Activated CD4-positive, alpha-beta T cell treated with anti-CD3 and anti-CD28 coated beads for 24 hours (primary cell): ENCODE measurements at regions not wholly inside any gene's neighbourhood (a gene's known extent, or its start where the extent isn't known, plus 50 kb on each side); places are given as distances from the start of the nearest gene placed in this dataset.

Source experiments
- DNase-seq, 2 donors: peaks; one replicate each; pipeline ENCODE4 v3.0.0-alpha.2; 2020; ENCODE audit warnings: low read depth in 2 of 2

DNA sequence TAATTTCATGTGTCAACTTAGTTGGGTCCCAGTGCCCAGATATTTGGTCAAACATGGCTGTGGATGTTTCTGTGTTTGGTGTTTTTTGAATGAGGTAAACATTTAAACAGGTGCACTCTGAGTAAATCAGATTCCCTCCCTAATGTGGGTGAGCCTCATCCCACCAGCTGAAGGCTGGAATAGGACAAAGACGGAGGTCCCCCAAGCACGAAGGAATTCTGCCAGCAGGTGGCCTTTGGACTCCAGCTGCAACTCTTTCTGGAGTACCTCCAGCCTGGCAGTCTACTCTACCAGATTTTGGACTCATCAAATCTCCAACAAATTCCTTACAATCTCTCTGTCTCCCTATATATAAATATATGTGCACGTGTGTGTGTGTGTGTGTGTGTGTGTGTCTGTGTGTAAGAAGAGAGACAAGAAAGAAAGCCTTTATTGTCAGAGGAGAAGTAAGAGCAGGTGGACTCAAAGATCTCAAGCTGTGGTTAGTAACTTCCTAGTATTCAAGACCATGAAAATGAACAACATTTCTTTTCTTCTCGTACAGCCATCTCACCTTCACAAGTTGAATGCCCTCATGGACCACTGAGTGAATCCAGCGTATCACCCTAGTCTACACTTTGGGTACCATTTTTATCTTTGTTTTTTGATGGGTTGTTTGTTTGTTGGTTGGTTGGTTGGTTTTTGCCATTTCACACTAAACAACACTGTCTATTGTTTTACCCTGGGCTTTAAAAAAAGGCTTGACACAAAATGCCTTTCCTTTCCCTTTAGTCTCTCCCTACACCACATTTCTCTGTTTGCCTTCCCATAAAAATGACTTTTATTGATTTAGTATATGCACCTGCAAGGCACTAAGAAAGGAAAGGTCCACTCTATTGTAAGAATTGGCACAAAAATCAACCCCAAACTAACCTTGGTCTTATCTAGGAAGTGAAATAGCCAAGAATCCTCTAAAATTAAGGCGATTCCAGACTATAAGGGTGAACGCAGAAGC lies 118.7 kb downstream of the TENT4A start:
- no peak for DNase-seq

DNA sequence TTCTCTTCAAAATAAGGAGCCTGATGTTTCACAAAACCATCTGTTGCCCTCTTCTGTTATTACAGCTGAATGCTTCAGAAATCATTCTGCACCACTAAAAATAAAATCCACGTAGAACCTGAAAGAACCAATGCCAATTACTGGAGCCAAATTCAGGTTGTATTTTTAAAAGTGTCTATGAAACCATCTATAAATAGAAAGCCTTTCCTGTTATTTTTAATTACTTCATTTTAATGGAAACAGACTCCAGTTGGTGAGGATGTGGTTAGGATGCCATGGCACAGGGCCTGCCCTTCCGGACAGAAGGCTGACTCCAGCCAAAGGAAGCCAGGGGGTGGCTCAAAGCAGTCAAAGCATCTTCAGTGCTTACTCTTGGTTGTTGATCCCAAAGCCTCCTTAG lies 119.8 kb downstream of the TENT4A start:
- no peak for DNase-seq

DNA sequence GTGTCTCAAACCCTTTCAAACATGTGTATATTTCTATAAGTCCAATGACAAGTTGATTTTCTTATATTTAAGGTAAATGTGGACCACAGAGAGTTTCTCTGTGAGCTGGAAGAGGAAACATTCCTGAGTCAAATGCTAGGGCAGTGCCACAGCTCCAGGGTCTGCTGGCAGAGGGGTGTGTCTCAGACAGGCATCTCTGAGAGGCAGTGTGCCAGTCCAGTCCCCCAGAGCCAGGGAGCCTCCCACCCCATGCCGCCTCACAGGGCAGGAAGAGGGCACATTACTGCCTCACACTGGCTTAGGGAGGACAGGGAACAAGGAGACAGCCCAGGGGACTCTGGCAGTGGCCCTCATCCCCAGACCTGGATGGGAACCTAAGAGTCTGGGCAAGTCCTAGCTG lies 120.2 kb downstream of the TENT4A start:
- DNase-seq = no peak

DNA sequence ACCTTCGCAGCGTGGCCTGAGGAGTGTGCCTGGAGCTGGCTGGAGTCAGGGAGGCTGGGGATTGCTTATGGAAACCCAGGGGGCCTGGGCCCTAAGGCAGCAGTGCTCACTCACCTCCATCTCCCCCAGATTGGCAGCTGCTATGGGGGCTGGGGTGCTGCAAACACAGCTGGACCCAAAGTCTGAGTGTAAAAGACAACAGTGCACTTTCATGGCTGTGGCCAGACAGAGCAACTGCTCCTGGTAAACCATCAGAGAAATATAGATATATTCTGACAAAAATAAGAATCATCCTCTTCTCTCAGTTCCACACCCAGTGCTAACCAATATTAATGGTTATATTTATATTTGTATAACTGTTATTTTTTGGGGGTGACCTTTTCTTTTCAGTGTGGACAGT lies 123.9 kb downstream of the TENT4A start:
- no peak for DNase-seq

DNA sequence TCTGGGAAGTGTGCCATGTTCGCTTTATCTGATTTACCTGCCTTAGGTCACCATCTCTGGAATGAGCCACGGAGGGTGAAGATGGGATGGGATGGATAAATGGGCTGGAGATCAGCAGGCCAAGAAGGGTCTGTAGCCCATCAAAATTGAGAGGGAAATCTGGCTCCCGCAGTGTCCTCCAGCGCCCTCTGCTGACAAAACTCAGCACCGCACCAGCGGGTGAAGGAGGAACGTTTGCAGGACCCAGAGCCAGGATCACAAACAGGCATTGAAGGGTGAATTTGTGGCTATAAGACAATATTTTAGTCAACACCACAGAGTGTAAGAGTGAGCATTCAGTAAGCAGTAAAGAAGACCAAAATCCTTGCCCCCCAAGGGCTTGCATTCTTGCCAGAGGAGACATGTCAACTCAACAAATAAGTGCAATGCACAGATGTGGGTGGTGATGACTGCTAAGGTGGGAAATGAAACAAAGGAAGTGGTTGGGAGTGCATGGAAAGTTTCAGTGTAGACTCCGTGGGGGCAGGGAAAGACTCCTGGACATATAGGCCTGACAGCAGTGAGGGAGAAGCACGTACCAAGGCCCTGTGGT lies 124.4 kb downstream of the TENT4A start:
- no peak for DNase-seq

DNA sequence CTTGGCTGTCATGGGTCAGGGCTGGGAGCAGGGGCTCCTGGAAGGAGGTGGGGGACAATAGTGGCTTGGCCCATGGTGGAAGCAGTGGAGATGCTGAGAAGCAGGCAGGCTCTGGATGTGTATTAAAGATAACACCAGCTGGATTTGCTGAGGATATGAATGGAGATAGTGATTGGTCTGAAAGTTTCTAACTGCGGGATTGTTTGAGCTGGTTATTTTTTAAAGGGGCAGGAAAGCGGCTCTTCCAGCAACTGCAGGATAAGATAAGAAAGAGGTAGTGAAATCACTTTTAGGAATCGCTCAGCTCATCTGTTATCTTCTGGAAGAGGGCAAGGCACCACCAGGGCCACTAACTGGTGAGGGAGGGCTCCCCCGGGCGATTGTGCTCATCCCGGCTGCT lies 125.5 kb downstream of the TENT4A start:
- no peak for DNase-seq

DNA sequence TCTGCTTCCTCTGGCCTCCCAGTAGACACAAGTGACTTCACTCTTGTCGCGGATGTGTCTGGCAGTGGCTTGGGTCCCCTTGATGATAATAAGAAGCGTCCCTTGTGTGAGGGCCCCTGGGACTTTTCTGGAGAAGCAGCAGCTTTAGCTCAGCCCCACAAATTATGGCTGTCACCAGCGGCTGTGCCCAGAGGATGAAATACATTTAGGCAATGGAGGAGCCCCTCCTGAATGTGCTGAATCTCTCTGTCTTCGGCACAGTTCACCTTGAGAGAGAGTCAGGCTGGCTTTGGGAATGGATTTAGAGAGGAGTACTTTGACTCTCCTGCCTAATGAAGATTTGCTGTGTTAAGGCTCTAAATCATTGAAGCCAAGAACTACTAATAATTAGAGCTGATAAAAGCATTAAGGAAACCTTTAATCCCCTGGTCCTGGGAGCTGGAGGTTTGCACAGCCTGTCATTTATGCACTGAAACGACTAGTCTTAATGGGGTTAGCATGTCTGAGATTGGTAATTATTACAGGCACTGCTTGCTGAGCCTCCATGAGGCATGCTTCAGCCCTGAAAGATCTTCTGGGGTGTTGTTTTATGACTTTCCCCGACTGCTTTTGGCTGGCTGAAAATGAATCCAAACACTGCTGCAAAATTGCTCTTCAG lies 127.0 kb downstream of the TENT4A start:
- DNase-seq = no peak

DNA sequence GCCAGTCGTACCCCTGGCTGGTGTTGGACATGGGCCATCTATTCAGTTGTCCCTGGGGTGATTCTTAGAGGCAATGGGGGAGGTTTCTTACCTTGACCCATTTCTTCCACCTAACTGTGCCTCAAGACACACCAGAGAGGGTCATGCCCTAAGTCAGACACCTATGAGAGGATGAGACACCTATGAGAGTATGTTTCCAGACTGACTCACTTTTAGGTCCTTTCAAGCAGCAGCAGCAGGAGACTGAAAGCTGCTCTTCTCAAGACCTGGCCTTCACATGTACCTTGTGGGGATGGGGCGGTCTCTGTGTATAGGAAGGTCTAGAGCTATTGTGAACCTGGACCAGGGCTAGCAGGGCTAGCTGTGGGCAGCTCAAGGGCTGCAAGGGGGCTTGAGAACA lies 130.1 kb downstream of the TENT4A start:
- no peak for DNase-seq

DNA sequence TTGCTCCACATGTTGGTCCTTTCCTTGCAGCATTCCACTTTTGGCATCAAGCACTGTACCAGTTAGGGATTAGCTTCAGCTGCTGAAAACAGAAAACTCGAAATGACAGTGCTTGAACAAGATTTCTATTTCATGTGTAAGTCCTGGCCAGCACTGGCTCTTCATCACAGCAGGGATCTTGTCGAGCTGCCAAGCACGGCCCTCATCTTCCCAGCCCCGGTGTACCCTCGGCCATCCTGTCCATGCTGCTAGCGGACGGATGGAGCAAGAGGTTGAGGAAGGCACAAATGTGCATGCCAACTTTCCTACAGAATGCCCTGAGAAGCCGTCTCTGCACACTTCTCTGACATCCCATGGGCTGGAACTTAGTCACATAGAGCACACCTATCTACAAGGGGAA lies 130.6 kb downstream of the TENT4A start:
- DNase-seq = no peak

DNA sequence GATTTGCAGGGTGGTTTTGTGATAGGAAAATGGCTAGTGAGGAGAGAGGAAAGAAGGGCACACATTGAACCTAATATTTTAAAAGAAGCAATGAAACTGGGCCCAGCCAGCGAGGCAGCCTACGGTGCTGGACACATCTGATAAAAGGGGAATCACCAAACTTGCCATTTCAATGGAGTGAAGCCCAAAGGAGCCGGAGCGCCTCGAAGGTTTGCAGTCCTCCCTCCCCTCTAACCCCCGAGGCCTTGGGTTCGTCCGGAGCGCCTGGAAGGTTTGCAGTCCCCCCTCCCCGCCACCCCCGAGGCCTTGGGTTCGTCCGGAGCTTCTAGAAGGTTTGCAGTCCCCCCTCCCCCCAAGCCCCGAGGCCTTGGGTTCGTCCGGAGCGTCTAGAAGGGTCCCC lies 132.6 kb downstream of the TENT4A start:
- no peak for DNase-seq

DNA sequence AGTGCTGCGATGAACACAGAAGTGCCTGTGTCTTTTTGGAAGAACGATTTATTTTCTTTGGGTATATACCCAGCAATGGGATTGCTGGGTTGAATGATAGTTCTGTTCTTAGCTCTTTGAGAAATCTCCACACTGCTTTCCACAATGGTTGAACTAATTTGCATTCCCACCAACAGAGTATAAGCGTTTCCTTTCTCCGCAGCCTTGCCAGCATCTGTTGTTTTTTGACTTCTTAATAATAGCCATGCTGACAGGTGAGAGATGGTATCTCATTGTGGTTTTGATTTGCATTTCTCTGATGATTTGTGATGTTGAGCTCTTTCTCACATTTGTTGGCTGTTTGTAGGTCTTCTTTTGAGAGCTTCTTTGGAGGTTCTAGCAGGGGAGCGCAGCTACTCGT lies 134.6 kb downstream of the TENT4A start:
- no peak for DNase-seq

DNA sequence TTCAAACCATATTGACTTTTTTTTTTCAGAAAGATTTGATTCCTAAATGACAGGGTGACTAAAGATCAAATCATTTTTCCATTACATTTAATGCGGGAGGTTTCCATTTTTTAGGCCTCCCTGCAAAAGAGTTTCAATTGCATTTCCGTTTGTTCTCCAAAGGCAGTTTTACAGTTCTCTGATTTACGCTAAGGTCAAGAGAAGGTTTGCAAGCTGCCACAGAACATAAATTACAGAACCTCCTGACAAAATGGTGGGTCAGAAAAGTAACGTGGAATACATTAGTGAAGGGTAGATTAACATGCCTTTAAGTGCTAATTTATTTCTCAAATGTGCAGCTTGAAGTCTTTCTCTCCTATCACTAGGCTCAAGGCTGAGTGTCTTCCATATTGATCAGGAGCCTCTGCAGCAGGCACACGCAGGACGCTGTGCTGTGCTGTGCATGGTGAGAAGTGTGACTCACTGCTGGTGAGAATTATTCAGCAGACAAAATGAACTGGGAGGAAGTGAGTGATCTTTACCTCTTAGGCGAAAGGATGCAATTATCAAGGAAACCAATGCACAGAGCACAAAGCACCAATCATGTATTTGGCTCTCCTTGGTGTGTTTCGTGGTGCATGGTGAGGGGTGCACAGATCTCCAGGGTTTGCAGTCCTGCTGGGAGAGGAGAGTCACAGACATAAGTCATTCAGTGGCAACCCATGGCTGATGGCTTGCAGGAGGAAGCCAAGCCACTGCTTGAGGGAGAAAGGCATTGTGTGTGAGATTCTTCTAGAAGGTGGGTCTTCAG lies 136.3 kb downstream of the TENT4A start:
- no peak for DNase-seq

DNA sequence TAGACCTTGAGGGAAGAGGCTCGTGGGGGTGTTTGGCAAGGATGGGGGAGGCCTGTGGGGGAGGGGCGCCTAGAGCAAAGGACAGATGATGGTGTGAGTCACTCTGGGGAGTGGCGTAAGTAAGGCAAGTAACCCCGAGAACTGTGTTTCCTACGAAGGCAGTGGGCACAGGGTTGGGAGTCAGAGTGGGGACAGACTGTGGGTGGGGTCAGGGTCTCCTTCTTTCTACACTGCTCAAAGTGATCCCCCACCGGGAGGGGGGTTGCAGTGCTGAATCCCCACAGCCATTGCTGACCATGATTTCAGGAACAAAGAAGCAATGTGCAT lies 136.8 kb downstream of the TENT4A start:
- DNase-seq = no peak

DNA sequence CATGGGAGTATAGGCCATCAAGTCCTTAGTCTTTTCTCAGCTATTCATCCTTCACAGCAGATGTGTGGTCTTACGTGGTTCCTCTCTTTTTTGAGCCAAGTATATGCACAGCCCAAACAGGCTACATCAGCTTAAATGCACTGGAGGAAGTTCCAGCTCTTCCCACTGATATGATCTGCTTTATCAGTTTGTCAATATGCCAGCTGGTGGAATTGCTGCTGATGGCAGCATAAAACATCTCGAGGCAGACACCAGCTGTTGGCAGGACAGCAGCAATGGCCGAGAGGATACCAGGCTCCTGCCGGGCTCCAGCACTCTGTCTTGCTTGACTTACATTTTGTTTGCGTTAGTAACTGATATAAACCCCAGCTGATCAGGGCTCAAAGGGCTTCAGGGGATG lies 143.4 kb downstream of the TENT4A start:
- DNase-seq = no peak

DNA sequence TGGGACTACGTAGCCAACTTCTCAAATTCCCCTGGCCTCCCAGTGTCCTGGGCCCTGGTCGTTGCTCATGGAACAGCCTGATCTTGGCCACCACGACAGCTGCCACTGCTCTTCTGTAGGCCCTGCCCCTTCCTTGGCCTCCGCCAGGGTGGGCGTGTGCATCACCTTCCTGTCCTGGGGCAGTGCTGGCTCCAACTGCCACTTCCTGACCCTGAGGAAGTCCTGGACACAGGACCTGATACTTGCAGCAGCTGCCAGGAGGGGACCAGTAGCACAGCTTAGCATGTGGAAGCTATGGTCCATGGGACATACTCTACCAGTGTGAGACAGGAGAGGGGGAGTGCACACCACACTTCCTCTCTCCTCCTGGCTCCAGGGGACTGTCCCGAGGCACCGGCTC lies 145.2 kb downstream of the TENT4A start:
- no peak for DNase-seq

DNA sequence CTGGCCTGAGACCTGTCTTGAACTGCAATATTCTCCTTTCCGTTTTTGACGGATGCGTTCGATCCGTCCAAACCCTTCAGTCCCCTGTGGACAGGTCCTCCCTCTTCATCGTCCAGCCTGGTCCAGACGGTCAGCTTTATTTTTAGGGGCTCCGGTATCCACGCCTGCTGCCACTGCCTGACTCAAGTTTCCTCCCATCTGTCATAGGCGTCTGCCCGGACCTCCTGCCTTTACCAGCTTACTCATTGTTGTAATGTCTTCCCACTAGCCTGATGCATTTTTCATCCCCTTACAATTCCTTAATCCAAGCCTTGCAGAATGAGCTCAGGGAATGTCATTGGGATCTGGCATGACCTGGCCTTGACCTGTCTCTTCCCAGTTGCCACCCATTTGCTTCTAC lies 145.8 kb downstream of the TENT4A start:
- DNase-seq = no peak

DNA sequence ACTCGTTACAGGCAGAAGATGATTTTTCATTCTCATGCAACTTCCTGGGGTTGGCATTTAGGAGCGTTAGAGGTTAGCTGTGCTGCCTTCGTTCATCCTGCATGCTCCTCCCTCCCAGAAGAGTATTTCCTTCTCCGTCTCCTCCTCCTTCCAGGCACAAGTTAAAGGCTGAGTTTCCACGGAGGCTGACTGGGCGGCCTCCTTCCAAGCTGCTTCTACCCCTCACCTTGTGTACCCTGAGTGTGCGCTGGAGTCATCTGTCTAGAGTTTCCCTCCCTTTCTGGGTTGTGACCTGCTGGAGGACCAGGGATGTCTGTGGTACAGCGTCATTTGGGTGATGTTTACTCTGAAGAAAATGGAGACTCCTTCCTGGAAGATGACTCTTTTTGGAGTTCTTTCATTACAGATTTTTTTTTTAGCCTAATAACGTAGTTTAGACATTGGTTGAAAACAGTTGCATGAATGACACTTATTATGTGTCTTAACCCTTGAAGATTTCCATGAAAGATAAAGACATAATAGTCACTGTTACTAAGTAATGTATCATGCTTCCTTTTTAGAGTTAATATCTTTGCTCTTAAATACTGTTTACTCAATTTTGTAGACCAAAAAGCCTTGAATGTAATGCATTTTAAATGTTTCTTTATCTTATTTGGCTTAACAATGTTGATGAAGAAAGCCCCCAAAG lies 146.9 kb downstream of the TENT4A start:
- no peak for DNase-seq

DNA sequence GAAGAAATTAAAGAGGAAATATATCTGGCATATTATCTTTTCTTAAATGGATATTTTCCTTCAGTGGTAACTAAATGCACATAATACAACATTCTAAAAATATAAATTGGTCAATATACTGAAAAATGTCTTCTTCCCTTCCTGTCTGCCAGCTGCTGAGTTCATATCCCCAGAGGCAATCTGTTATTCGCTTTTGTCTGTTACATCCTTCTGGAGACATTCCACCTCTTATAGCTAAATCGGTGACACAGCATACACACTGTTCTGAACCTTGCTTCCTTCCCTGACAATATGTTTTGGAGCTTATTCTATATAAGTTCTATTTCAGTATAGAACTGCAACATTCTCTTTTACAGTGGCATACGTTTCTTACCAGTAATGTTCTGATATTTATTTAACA lies 147.8 kb downstream of the TENT4A start:
- DNase-seq = no peak

DNA sequence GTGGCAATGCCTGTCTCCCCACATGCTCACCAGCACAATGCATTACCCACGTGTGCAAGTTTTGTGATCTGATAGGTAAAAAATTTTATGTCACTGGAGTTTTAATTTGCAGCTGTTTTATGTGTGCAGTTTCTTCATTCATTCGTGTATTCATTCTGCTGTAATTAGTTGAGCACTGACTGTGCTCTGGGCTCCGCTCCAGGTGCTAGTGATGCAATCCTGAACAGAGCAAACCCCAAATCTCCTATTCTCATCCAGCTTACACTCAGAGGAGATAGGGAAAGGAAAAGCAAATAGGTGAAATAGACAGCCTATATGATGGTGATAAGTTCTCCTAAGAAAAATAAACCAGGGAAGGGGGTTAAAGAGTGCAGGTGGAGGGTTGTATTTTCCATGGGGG lies 148.4 kb downstream of the TENT4A start:
- no peak for DNase-seq

DNA sequence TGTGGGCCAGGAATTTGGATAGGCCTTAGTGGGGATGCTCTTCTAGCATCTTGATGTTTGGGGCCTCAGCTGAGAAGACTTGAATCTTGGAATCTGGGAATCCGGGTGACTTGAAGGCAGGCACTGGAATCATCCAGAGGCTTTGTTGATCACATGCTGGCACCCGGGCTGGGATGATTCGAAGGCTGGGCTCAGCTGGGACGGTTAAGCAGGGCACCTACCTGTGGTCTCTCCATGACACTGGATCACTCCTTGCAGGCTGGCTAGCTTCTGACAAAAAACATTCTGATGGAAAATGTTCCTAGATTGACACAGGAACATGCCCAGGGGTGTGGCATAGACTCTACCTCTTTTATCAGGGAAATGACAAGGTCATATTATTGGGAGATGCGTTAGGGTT lies 149.1 kb downstream of the TENT4A start:
- DNase-seq = no peak

DNA sequence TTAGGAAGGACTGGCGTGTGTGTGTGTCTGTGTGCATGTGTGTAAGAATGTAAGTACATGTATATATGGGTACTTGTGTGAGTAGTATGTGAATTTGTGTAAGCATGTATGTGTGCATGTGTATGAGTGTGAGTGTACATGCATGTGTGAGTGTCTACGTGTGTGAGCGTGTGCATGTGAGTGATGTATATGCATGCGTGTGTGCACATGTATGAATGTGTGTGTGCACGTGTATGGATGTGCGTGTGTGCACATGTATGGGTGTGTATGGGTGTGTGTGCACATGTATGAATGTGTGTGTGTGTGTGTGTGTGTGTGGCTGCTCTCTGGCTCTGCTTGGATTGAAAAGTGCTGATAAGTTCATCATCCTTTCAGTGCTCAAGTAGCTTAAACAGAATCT lies 154.5 kb downstream of the TENT4A start:
- no peak for DNase-seq

DNA sequence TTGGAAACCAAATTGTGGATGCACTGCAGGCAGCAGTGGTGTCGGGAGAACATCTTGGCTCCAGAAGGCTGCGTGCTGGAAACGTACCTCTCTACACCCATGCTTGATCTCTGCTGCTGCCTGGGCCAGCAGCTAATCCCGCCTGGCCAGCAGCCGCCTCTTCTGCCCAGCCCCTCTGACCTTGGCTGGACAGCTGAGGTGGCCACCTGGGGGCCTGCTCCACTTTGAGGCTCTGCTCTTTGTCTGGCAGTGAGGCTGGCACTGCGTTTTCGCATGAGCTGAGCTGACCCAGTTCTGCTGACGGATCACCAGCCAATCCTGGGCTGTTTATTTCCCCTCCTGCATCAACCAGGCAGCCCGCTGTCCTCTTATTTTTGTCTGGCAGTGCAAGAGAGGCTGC lies 154.9 kb downstream of the TENT4A start:
- no peak for DNase-seq
